PC-3 (cell line): ENCODE measurements at regions not wholly inside any gene's neighbourhood (a gene's known extent, or its start where the extent isn't known, plus 50 kb on each side); places are given as distances from the start of the nearest gene placed in this dataset.

ENCODE experiments used
- ATAC-seq: fragments of 200-7000 bp; cut with Tn5 transposase; 2 replicates; pipeline ENCODE4 v1.9.1; 2020; ENCODE audit warnings: mild to moderate bottlenecking, moderate library complexity
- BruUV-seq: library from RNA; stranded (reverse); fragments of 400-500 nt; replicated peaks from 2 replicates; lab custom pipeline; 2021; lab: Mats Ljungman, UMichigan
- CTCF ChIA-PET: fragments of 300-600 bp; sonication (Branson Sonifier 250); formaldehyde crosslinking; loops from one replicate; lab custom pipeline; 2022; ENCODE audit warnings: antibody characterized with exemption; lab: Charles Lee
- POLR2A ChIA-PET: fragments of 300-600 bp; sonication (Branson Sonifier 250); formaldehyde crosslinking; loops from one replicate; lab custom pipeline; 2022; ENCODE audit warnings: antibody characterized with exemption; ENCODE audit not compliant: unreplicated experiment; lab: Charles Lee
- DNase-seq: peaks from one replicate; pipeline ENCODE4 v3.0.0-alpha.2; 2015
- H2AFZ ChIP-seq: fragments of 300-600 bp; sonication (generic); 2 replicates; pipeline ENCODE4 v1.6.0; 2016; ENCODE audit warnings: antibody characterized with exemption, low read length
- H3F3A ChIP-seq: fragments of 300-600 bp; sonication (generic); one replicate; pipeline ENCODE4 v1.6.0; 2017; ENCODE audit warnings: antibody characterized with exemption, low read length, control low read depth, mild to moderate bottlenecking; ENCODE audit not compliant: unreplicated experiment
- H3K27ac ChIP-seq: fragments of 300-600 bp; sonication (generic); 2 replicates; pipeline ENCODE4 v1.5.1; 2016; ENCODE audit warnings: mild to moderate bottlenecking, low read length
- H3K27me3 ChIP-seq: fragments of 300-600 bp; sonication (generic); 2 replicates; pipeline ENCODE4 v1.6.1; 2016; ENCODE audit warnings: low read length, mixed read lengths
- H3K36me3 ChIP-seq: fragments of 300-600 bp; sonication (generic); 2 replicates; pipeline ENCODE4 v1.6.1; 2016; ENCODE audit warnings: low read depth, mixed run types, low read length, mixed read lengths
- H3K4me1 ChIP-seq: fragments of 300-600 bp; sonication (generic); 2 replicates; pipeline ENCODE4 v1.5.1; 2016; ENCODE audit warnings: low read length; ENCODE audit not compliant: insufficient read depth
- H3K4me2 ChIP-seq: fragments of 300-600 bp; sonication (generic); 2 replicates; pipeline ENCODE4 v1.6.0; 2016; ENCODE audit warnings: low read length
- H3K4me3 ChIP-seq: fragments of 300-600 bp; sonication (generic); 2 replicates; pipeline ENCODE4 v1.5.1; 2016; ENCODE audit warnings: mild to moderate bottlenecking, low read length, mixed read lengths
- H3K79me2 ChIP-seq: fragments of 300-600 bp; sonication (generic); 2 replicates; pipeline ENCODE4 v1.6.1; 2017; ENCODE audit warnings: low read length, mixed read lengths
- H3K9ac ChIP-seq: fragments of 300-600 bp; sonication (generic); 2 replicates; pipeline ENCODE4 v1.6.0; 2016; ENCODE audit warnings: mild to moderate bottlenecking, low read length
- H3K9me2 ChIP-seq: fragments of 300-600 bp; sonication (generic); replicated peaks from 2 replicates; pipeline ENCODE4 v1.6.1; 2016; ENCODE audit warnings: mixed run types, low read length, mixed read lengths
- H3K9me3 ChIP-seq: fragments of 300-600 bp; sonication (generic); 2 replicates; pipeline ENCODE4 v1.6.1; 2016; ENCODE audit warnings: low read length, mixed read lengths
- H4K20me1 ChIP-seq: fragments of 300-600 bp; sonication (generic); 2 replicates; pipeline ENCODE4 v1.6.1; 2016; ENCODE audit warnings: low read length, mixed read lengths
- CTCF ChIP-seq: fragments of 300-600 bp; sonication (generic); conservative IDR thresholded peaks from 2 replicates; pipeline ENCODE4 v1.5.1; 2017; ENCODE audit warnings: antibody characterized with exemption, low read depth, mild to moderate bottlenecking, low read length
- EZH2 ChIP-seq: fragments of 300-600 bp; sonication (generic); IDR thresholded peaks from one replicate; pipeline ENCODE4 v1.6.1; 2017; ENCODE audit warnings: antibody characterized with exemption, mild to moderate bottlenecking, low read length; ENCODE audit not compliant: unreplicated experiment
- EZH2phosphoT487 ChIP-seq: fragments of 300-600 bp; sonication (generic); IDR thresholded peaks from 2 replicates; pipeline ENCODE4 v1.6.1; 2018; ENCODE audit warnings: mild to moderate bottlenecking, antibody characterized with exemption, low read length, borderline replicate concordance
- intact Hi-C: fragments of 100-400 bp; cut with micrococcal nuclease; formaldehyde crosslinking; loops from 2 replicates; pipeline ENCODE4 v1.9.0; 2023

GRCh38 chr3:13709706-13710105, 160.8 kb downstream of the FBLN2 start:
- DNase-seq (no peak), ATAC-seq (no peak)
- TF ChIP-seq CTCF (no peak), EZH2 (no peak), EZH2phosphoT487 (no peak)
- no TSS peak for BruUV-seq
- H4K20me1 ChIP-seq = no peaks in the 10 kb centered on the region
- H3K9me2 ChIP-seq = no peaks in the 10 kb centered on the region
- no peak overlapping the region for H3K27ac ChIP-seq
- H2AFZ ChIP-seq = no peak overlapping the region
- no peaks in the 10 kb centered on the region for H3F3A ChIP-seq
- H3K4me3 ChIP-seq = no peak overlapping the region
- intact Hi-C loops = no loop called here
- no peaks in the 10 kb centered on the region for H3K4me1 ChIP-seq
- no peaks in the 10 kb centered on the region for H3K9me3 ChIP-seq
- no peak overlapping the region for H3K4me2 ChIP-seq
- POLR2A ChIA-PET = no interaction called here
- CTCF ChIA-PET = no interaction called here
- H3K36me3 ChIP-seq = no peaks in the 10 kb centered on the region
- no peaks in the 10 kb centered on the region for H3K79me2 ChIP-seq
- H3K9ac ChIP-seq = no peak overlapping the region
- H3K27me3 ChIP-seq = no peaks in the 10 kb centered on the region

GRCh38 chr3:13708871-13709595, 160.1 kb downstream of the FBLN2 start:
- no peak for DNase-seq
- H3K9me3 ChIP-seq = no peaks in the 10 kb centered on the region
- no peaks in the 10 kb centered on the region for H3K79me2 ChIP-seq
- H3K4me3 ChIP-seq = no peak overlapping the region
- TF ChIP-seq EZH2 (no peak), EZH2phosphoT487 (no peak), CTCF (no peak)
- H3K27ac ChIP-seq = no peak overlapping the region
- H4K20me1 ChIP-seq = no peaks in the 10 kb centered on the region
- no peak for ATAC-seq
- ChIA-PET CTCF (no interaction called here), POLR2A (no interaction called here)
- no peaks in the 10 kb centered on the region for H3F3A ChIP-seq
- no peak overlapping the region for H3K9ac ChIP-seq
- no peak overlapping the region for H3K4me2 ChIP-seq
- intact Hi-C loops = no loop called here
- no TSS peak for BruUV-seq
- no peaks in the 10 kb centered on the region for H3K4me1 ChIP-seq
- no peak overlapping the region for H2AFZ ChIP-seq
- no peaks in the 10 kb centered on the region for H3K9me2 ChIP-seq
- no peaks in the 10 kb centered on the region for H3K36me3 ChIP-seq
- no peaks in the 10 kb centered on the region for H3K27me3 ChIP-seq

GRCh38 chr3:13708301-13708700, 159.4 kb downstream of the FBLN2 start:
- Histone ChIP-seq H3K27ac (no peak overlapping the region), H3K9me2 (no peaks in the 10 kb centered on the region), H3F3A (no peaks in the 10 kb centered on the region), H3K9me3 (no peaks in the 10 kb centered on the region), H3K27me3 (no peaks in the 10 kb centered on the region), H3K4me2 (no peak overlapping the region), H3K4me1 (no peaks in the 10 kb centered on the region), H3K9ac (no peak overlapping the region), H2AFZ (no peak overlapping the region), H3K79me2 (no peaks in the 10 kb centered on the region), H3K4me3 (no peak overlapping the region), H3K36me3 (no peaks in the 10 kb centered on the region), H4K20me1 (no peaks in the 10 kb centered on the region)
- POLR2A ChIA-PET = no interaction called here
- no peak for DNase-seq
- no peak for ATAC-seq
- TF ChIP-seq EZH2phosphoT487 (no peak), EZH2 (no peak), CTCF (no peak)
- intact Hi-C loops = no loop called here
- no TSS peak for BruUV-seq
- CTCF ChIA-PET = no interaction called here
